GM21360 (cell line): ENCODE measurements at regions not wholly inside any gene's neighbourhood (a gene's known extent, or its start where the extent isn't known, plus 50 kb on each side); places are given as distances from the start of the nearest gene placed in this dataset.
"Not testable (repeated sequence)": the region's sequence is repeated elsewhere in the genome, so short reads cannot be mapped to it uniquely, and the experiment has no call there.

Experiments used
- ATAC-seq: cut with Tn5 transposase; IDR thresholded peaks from one replicate; pipeline ENCODE4 v1.9.1; 2021; ENCODE audit warnings: mild to moderate bottlenecking, moderate library complexity; ENCODE audit not compliant: unreplicated experiment

GRCh38 chr6:140202964-140203515, 828.6 kb upstream of the CITED2 start:
- no peak for ATAC-seq

- no peak for ATAC-seq
These were observed 827.5 kb upstream of the CITED2 start for GRCh38 chr6:140201787-140202458.

GRCh38 chr6:140193269-140193668, 818.8 kb upstream of the CITED2 start:
- no peak for ATAC-seq

- no peak for ATAC-seq
These were observed 817.6 kb upstream of the CITED2 start for GRCh38 chr6:140192018-140192417.

GRCh38 chr6:140189263-140189662, 814.8 kb upstream of the CITED2 start:
- ATAC-seq: not testable (repeated sequence)

- ATAC-seq: no peak
These were observed 811.5 kb upstream of the CITED2 start for GRCh38 chr6:140185991-140186390.

GRCh38 chr6:140183881-140184280, 809.4 kb upstream of the CITED2 start:
- ATAC-seq: no peak

- no peak for ATAC-seq
These were observed 808.4 kb upstream of the CITED2 start for GRCh38 chr6:140182821-140183220.

- no peak for ATAC-seq
These were observed 807.4 kb upstream of the CITED2 start for GRCh38 chr6:140181876-140182275.

GRCh38 chr6:140180306-140180705, 805.9 kb upstream of the CITED2 start:
- no peak for ATAC-seq

GRCh38 chr6:140178935-140179334, 804.5 kb upstream of the CITED2 start:
- ATAC-seq: no peak

- no peak for ATAC-seq
These were observed 804.1 kb upstream of the CITED2 start for GRCh38 chr6:140178520-140178919.

GRCh38 chr6:140176306-140176705, 801.9 kb upstream of the CITED2 start:
- no peak for ATAC-seq

- no peak for ATAC-seq
These were observed 801.0 kb upstream of the CITED2 start for GRCh38 chr6:140175486-140175885.

GRCh38 chr6:140174524-140174923, 800.1 kb upstream of the CITED2 start:
- no peak for ATAC-seq

GRCh38 chr6:140168365-140168764, 793.9 kb upstream of the CITED2 start:
- ATAC-seq: no peak

- no peak for ATAC-seq
These were observed 786.5 kb upstream of the CITED2 start for GRCh38 chr6:140160909-140161308.

- no peak for ATAC-seq
These were observed 786.0 kb upstream of the CITED2 start for GRCh38 chr6:140160494-140160893.

- no peak for ATAC-seq
These were observed 781.7 kb upstream of the CITED2 start for GRCh38 chr6:140156131-140156530.

GRCh38 chr6:140155451-140156126, 781.1 kb upstream of the CITED2 start:
- ATAC-seq: no peak

- no peak for ATAC-seq
These were observed 779.3 kb upstream of the CITED2 start for GRCh38 chr6:140153703-140154102.
